Upper lobe of left lung (tissue), 6 donors: ENCODE measurements at regions not wholly inside any gene's neighbourhood (a gene's known extent, or its start where the extent isn't known, plus 50 kb on each side); places are given as distances from the start of the nearest gene placed in this dataset.

ENCODE experiments used
- ATAC-seq, 2 donors: fragments of 200-7000 bp; cut with Tn5 transposase; one replicate each; pipeline ENCODE4 v1.9.1; 2022; ENCODE audit warnings: mild to moderate bottlenecking in 2 of 2, moderate library complexity in 2 of 2; ENCODE audit not compliant: low FRiP score in 2 of 2
- DNase-seq, 2 donors: peaks; one replicate each; pipeline ENCODE4 v3.0.0-alpha.2; 2019 to 2020
- H3K27ac ChIP-seq, 4 donors: fragments of 200-600 bp; sonication (generic); one replicate each; pipeline ENCODE4 v1.5.1; 2016 to 2019
- H3K27me3 ChIP-seq, 4 donors: fragments of 200-600 bp; sonication (generic); one replicate each; pipeline ENCODE4 v1.5.1; 2017 to 2019
- H3K36me3 ChIP-seq, 4 donors: fragments of 200-600 bp; sonication (generic); one replicate each; pipeline ENCODE4 v1.5.1; 2016 to 2019
- H3K4me1 ChIP-seq, 4 donors: fragments of 200-600 bp; sonication (generic); one replicate each; pipeline ENCODE4 v1.5.1; 2018 to 2019
- H3K4me3 ChIP-seq, 4 donors: fragments of 200-600 bp; sonication (generic); one replicate each; pipeline ENCODE4 v1.5.1; 2017 to 2019; ENCODE audit warnings: mild to moderate bottlenecking in 2 of 4, moderate library complexity in 1 of 4
- H3K9me3 ChIP-seq, 4 donors: fragments of 200-600 bp; sonication (generic); one replicate each; pipeline ENCODE4 v1.5.1; 2018 to 2019
- CTCF ChIP-seq, 6 experiments: fragments of 450-650 bp in 4 of 6; fragments of 200-600 bp in 2 of 6; sonication (generic) in 2 of 6; IDR thresholded peaks; one replicate each; pipeline ENCODE4 v1.5.1; 2016 to 2019; ENCODE audit warnings: antibody characterized with exemption in 6 of 6
- EP300 ChIP-seq, 4 donors: sonication (generic); formaldehyde crosslinking; IDR thresholded peaks; one replicate each; pipeline ENCODE4 v1.5.1; 2017; ENCODE audit warnings: antibody characterized with exemption in 4 of 4, control low read depth in 2 of 4
- POLR2A ChIP-seq, 4 donors: fragments of 450-650 bp; IDR thresholded peaks; one replicate each; pipeline ENCODE4 v1.5.1; 2016 to 2017; ENCODE audit warnings: antibody characterized with exemption in 4 of 4, mild to moderate bottlenecking in 2 of 4
- POLR2AphosphoS5 ChIP-seq, 2 donors: sonication (generic); formaldehyde crosslinking; IDR thresholded peaks; one replicate each; pipeline ENCODE4 v1.5.1; 2017; ENCODE audit warnings: antibody characterized with exemption in 2 of 2
- WGBS, 2 donors: methylation state at CpG; one replicate each; pipeline ENCODE4 v1.1.5; 2017 to 2018; 5-methylcytosine and 5-hydroxymethylcytosine counted together
- donor health status: DM: no; HTN: no; CAD: no; lungs with moderate emphysema.
- donor health status: DM: no; HTN: yes; CAD: no; lungs with severe emphysema.

- Histone ChIP-seq H3K4me3 (no peak overlapping the region), H3K4me1 (no peaks in the 10 kb centered on the region), H3K9me3 (peaks cover 0 to 16% (median 7%) of the 10 kb centered on the region in 4 donors), H3K27me3 (no peaks in the 10 kb centered on the region), H3K27ac (no peak overlapping the region), H3K36me3 (no peaks in the 10 kb centered on the region)
- TF ChIP-seq EP300 (IDR thresholded peaks at IDR 0.05): no peak
- no peak for TF ChIP-seq POLR2AphosphoS5 (IDR thresholded peaks at IDR 0.05)
- no peak for TF ChIP-seq CTCF (IDR thresholded peaks at IDR 0.05)
- no peak for TF ChIP-seq POLR2A (IDR thresholded peaks at IDR 0.05)
- 83 to 90% methylated on average over 1 of the region's 1 CpG for WGBS, 2 donors
- ATAC-seq (no peak), DNase-seq (no peak)
These were observed 937.0 kb downstream of the IGSF11 start for GRCh38 chr3:118097660-118098059.

GRCh38 chr3:118098827-118099226, 935.8 kb downstream of the IGSF11 start:
- H3K27ac ChIP-seq: no peak overlapping the region
- no peaks in the 10 kb centered on the region for H3K27me3 ChIP-seq
- H3K36me3 ChIP-seq: no peaks in the 10 kb centered on the region
- H3K4me3 ChIP-seq: no peak overlapping the region
- H3K9me3 ChIP-seq: peaks cover 0 to 5% (median 0%) of the 10 kb centered on the region in 4 donors
- ATAC-seq: no peak
- WGBS, 2 donors: 31 to 50% methylated on average over 1 of the region's 1 CpG
- no peak for DNase-seq
- TF ChIP-seq POLR2A (IDR thresholded peaks at IDR 0.05): no peak
- TF ChIP-seq POLR2AphosphoS5 (IDR thresholded peaks at IDR 0.05): no peak
- no peak for TF ChIP-seq EP300 (IDR thresholded peaks at IDR 0.05)
- TF ChIP-seq CTCF (IDR thresholded peaks at IDR 0.05): no peak
- no peaks in the 10 kb centered on the region for H3K4me1 ChIP-seq

GRCh38 chr3:118101891-118102290, 932.8 kb downstream of the IGSF11 start:
- H3K9me3 ChIP-seq: no peaks in the 10 kb centered on the region
- no peaks in the 10 kb centered on the region for H3K27me3 ChIP-seq
- H3K27ac ChIP-seq: no peak overlapping the region
- DNase-seq: no peak
- no peaks in the 10 kb centered on the region for H3K36me3 ChIP-seq
- 54 to 80% methylated on average over 2 of the region's 2 CpGs for WGBS, 2 donors
- no peak for ATAC-seq
- H3K4me1 ChIP-seq: no peaks in the 10 kb centered on the region
- TF ChIP-seq POLR2AphosphoS5 (IDR thresholded peaks at IDR 0.05) (no peak), CTCF (IDR thresholded peaks at IDR 0.05) (no peak), EP300 (IDR thresholded peaks at IDR 0.05) (no peak), POLR2A (IDR thresholded peaks at IDR 0.05) (no peak)
- no peak overlapping the region for H3K4me3 ChIP-seq

GRCh38 chr3:118102737-118103136, 931.9 kb downstream of the IGSF11 start:
- TF ChIP-seq POLR2AphosphoS5 (IDR thresholded peaks at IDR 0.05) (no peak), POLR2A (IDR thresholded peaks at IDR 0.05) (no peak), CTCF (IDR thresholded peaks at IDR 0.05) (no peak), EP300 (IDR thresholded peaks at IDR 0.05) (no peak)
- 62 to 76% methylated on average over 2 of the region's 2 CpGs for WGBS, 2 donors
- no peaks in the 10 kb centered on the region for H3K4me1 ChIP-seq
- DNase-seq (no peak), ATAC-seq (no peak)
- no peaks in the 10 kb centered on the region for H3K36me3 ChIP-seq
- H3K4me3 ChIP-seq: no peak overlapping the region
- no peaks in the 10 kb centered on the region for H3K9me3 ChIP-seq
- H3K27ac ChIP-seq: no peak overlapping the region
- H3K27me3 ChIP-seq: no peaks in the 10 kb centered on the region

- WGBS, 2 donors: 56 to 77% methylated on average over 2 of the region's 2 CpGs
- no peak for DNase-seq
- Histone ChIP-seq H3K27ac (no peak overlapping the region), H3K9me3 (no peaks in the 10 kb centered on the region), H3K4me3 (no peak overlapping the region), H3K36me3 (no peaks in the 10 kb centered on the region), H3K27me3 (no peaks in the 10 kb centered on the region), H3K4me1 (no peaks in the 10 kb centered on the region)
- no peak for ATAC-seq
- TF ChIP-seq POLR2A (IDR thresholded peaks at IDR 0.05) (no peak), EP300 (IDR thresholded peaks at IDR 0.05) (no peak), CTCF (IDR thresholded peaks at IDR 0.05) (no peak), POLR2AphosphoS5 (IDR thresholded peaks at IDR 0.05) (no peak)
These were observed 926.4 kb downstream of the IGSF11 start for GRCh38 chr3:118108201-118108600.
